BJ (cell line): ENCODE measurements at regions not wholly inside any gene's neighbourhood (a gene's known extent, or its start where the extent isn't known, plus 50 kb on each side); places are given as distances from the start of the nearest gene placed in this dataset.

Experiments
- CTCF ChIA-PET: fragments of 350-600 bp; formaldehyde crosslinking; extraction: SDS; loops from one replicate; lab custom pipeline; 2021; ENCODE audit warnings: antibody characterized with exemption, inconsistent platforms; lab: Yijun Ruan, JAX
- POLR2A ChIA-PET: fragments of 300-600 bp; sonication (Branson Sonifier 250); formaldehyde crosslinking; extraction: SDS; loops from one replicate; lab custom pipeline; 2021; ENCODE audit warnings: antibody characterized with exemption; lab: Charles Lee
- DNase-seq: peaks from one replicate; pipeline ENCODE4 v3.0.0-alpha.2; 2011; ENCODE audit warnings: low read depth
- H3K27me3 ChIP-seq: 2 replicates; pipeline ENCODE4 v1.6.0; 2011; ENCODE audit warnings: low read length; ENCODE audit not compliant: control insufficient read depth, insufficient read depth
- H3K36me3 ChIP-seq: 2 replicates; pipeline ENCODE4 v1.5.1; 2011; ENCODE audit warnings: low read length; ENCODE audit not compliant: control insufficient read depth, insufficient read depth
- H3K4me3 ChIP-seq: 2 replicates; pipeline ENCODE4 v1.5.1; 2011; ENCODE audit warnings: low read depth, mild to moderate bottlenecking, control low read depth, low read length
- CTCF ChIP-seq: IDR thresholded peaks from 2 replicates; pipeline ENCODE4 v1.5.1; 2011; ENCODE audit warnings: low read depth, mild to moderate bottlenecking, control low read depth, inconsistent platforms, low read length, moderate library complexity; ENCODE audit not compliant: insufficient read depth

- TF ChIP-seq CTCF: no peak
- ChIA-PET CTCF (no interaction called here), POLR2A (no interaction called here)
- H3K36me3 ChIP-seq: no peaks in the 10 kb centered on the region
- H3K27me3 ChIP-seq: no peaks in the 10 kb centered on the region
- DNase-seq: no peak
- H3K4me3 ChIP-seq: no peak overlapping the region
Measured at GRCh38 chr11:41779401-41779960, 320.0 kb upstream of the LRRC4C start.

GRCh38 chr11:41781441-41781840, 322.0 kb upstream of the LRRC4C start:
- Histone ChIP-seq H3K4me3 (no peak overlapping the region), H3K36me3 (no peaks in the 10 kb centered on the region), H3K27me3 (no peaks in the 10 kb centered on the region)
- TF ChIP-seq CTCF: no peak
- no peak for DNase-seq
- CTCF ChIA-PET: interaction anchor here (0.6 kb wide), 1 partner anchor 68 kb away, joined by 3 read pairs; no protein-coding TSS in a partner anchor
- POLR2A ChIA-PET: no interaction called here

DNA sequence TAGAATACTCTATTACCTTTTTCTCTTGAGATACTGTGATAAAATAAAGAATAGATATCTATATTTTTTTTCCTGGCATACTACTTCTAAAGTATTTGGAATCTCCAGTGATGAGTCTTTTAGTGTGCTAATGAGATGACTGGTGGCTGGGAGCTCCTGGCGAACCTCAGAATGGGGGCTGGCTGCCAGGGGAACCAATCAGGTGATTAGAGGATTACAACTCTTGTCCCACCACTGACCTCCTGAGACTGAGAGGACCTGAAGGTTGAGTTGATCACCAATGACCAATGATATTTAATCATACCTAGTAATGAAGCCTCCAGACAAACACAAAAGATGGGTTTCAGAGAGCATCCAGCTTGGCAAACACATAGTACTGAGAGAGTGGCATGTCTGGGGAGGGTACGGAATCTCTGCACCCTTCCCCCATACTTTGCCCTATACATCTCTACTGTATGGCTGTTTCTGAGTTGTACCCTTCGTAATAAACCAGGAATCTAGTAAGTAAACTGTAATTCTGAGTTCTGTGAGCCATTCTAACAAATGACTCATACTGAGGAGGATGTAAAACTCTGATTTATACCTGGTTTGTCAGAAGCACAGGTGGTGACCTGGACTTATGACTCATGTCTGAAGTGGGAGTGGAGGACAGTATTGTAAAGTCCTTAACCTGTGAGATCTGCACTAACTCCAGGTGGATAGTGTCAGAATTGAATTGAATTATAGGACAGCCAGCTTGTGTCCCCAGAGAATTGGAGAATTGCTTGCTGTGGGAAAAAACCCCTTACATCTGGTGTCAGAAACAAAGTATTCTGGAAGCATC, 325.3 kb upstream of the LRRC4C start:
- H3K4me3 ChIP-seq: no peak overlapping the region
- CTCF ChIA-PET: no interaction called here
- no peaks in the 10 kb centered on the region for H3K36me3 ChIP-seq
- H3K27me3 ChIP-seq: no peaks in the 10 kb centered on the region
- no peak for DNase-seq
- TF ChIP-seq CTCF: no peak
- POLR2A ChIA-PET: no interaction called here

DNA sequence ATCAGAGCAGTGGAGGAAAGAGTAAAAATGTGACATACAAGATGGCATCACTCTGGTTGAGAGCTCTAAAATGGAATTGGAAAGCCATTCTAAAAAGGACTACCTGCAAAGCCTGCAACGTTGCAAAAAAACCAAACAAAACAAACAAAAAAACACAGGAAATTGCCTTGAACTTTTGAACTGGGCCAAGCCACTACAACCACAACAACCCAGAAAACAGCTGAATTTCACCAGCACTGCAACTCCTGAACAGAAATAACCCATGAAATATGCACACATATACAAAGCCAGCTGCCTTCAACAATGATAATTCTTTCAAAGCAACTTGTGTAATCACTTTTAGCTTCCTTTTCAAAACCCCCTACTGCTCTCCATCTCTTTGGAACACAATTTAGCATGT, 326.6 kb upstream of the LRRC4C start:
- TF ChIP-seq CTCF: no peak
- ChIA-PET POLR2A (no interaction called here), CTCF (no interaction called here)
- no peaks in the 10 kb centered on the region for H3K27me3 ChIP-seq
- no peak for DNase-seq
- no peaks in the 10 kb centered on the region for H3K36me3 ChIP-seq
- H3K4me3 ChIP-seq: no peak overlapping the region

GRCh38 chr11:41788177-41788576, 328.7 kb upstream of the LRRC4C start:
- Histone ChIP-seq H3K4me3 (no peak overlapping the region), H3K36me3 (no peaks in the 10 kb centered on the region), H3K27me3 (no peaks in the 10 kb centered on the region)
- no peak for DNase-seq
- no peak for TF ChIP-seq CTCF
- POLR2A ChIA-PET: no interaction called here
- CTCF ChIA-PET: no interaction called here
